Adipocyte (in vitro differentiated cells): ENCODE measurements at regions not wholly inside any gene's neighbourhood (a gene's known extent, or its start where the extent isn't known, plus 50 kb on each side); places are given as distances from the start of the nearest gene placed in this dataset.

Experiments
- DNase-seq: peaks from one replicate; pipeline ENCODE4 v3.0.0-alpha.2; 2015; ENCODE audit warnings: low read depth
- H3K27me3 ChIP-seq: replicated peaks from 2 replicates; pipeline ENCODE4 v1.7.0; 2013; ENCODE audit warnings: mild to moderate bottlenecking, low read length, moderate library complexity; ENCODE audit not compliant: control insufficient read depth, insufficient read depth
- H3K36me3 ChIP-seq: 2 replicates; pipeline ENCODE4 v1.7.0; 2013; ENCODE audit warnings: low read length, mild to moderate bottlenecking, moderate library complexity; ENCODE audit not compliant: control insufficient read depth, insufficient read depth, severe bottlenecking
- H3K4me1 ChIP-seq: 2 replicates; pipeline ENCODE4 v1.7.0; 2013; ENCODE audit warnings: mild to moderate bottlenecking, low read length, moderate library complexity; ENCODE audit not compliant: control insufficient read depth, insufficient read depth
- H3K4me3 ChIP-seq: 2 replicates; pipeline ENCODE4 v1.7.0; 2013; ENCODE audit warnings: mild to moderate bottlenecking, low read length, moderate library complexity
- H3K9ac ChIP-seq: 2 replicates; pipeline ENCODE4 v1.7.0; 2013; ENCODE audit warnings: mild to moderate bottlenecking, low read length, moderate library complexity
- H3K9me3 ChIP-seq: 2 replicates; pipeline ENCODE4 v1.7.0; 2013; ENCODE audit warnings: mild to moderate bottlenecking, low read length, moderate library complexity; ENCODE audit not compliant: control insufficient read depth

GRCh38 chr2:136219963-136220362, 102.0 kb upstream of the CXCR4 start:
- no peak overlapping the region for H3K9ac ChIP-seq
- no peaks in the 10 kb centered on the region for H3K9me3 ChIP-seq
- peaks cover 6% of the 10 kb centered on the region for H3K4me1 ChIP-seq
- H3K36me3 ChIP-seq: no peaks in the 10 kb centered on the region
- peaks cover 15% of the 10 kb centered on the region for H3K27me3 ChIP-seq
- no peak overlapping the region for H3K4me3 ChIP-seq
- DNase-seq: no peak

- Histone ChIP-seq H3K4me1 (peaks cover 6% of the 10 kb centered on the region), H3K27me3 (peaks cover 15% of the 10 kb centered on the region), H3K4me3 (no peak overlapping the region), H3K36me3 (no peaks in the 10 kb centered on the region), H3K9me3 (no peaks in the 10 kb centered on the region), H3K9ac (no peak overlapping the region)
- DNase-seq: no peak
Observed at GRCh38 chr2:136219341-136219740, 101.4 kb upstream of the CXCR4 start.

GRCh38 chr2:136217996-136218395, 100.0 kb upstream of the CXCR4 start:
- Histone ChIP-seq H3K9ac (no peak overlapping the region), H3K4me3 (no peak overlapping the region), H3K36me3 (no peaks in the 10 kb centered on the region), H3K4me1 (peaks cover 6% of the 10 kb centered on the region), H3K9me3 (no peaks in the 10 kb centered on the region), H3K27me3 (peaks cover 15% of the 10 kb centered on the region)
- no peak for DNase-seq

- DNase-seq: no peak
- H3K36me3 ChIP-seq: no peaks in the 10 kb centered on the region
- H3K9me3 ChIP-seq: no peaks in the 10 kb centered on the region
- H3K4me3 ChIP-seq: no peak overlapping the region
- peaks cover 6% of the 10 kb centered on the region for H3K4me1 ChIP-seq
- H3K9ac ChIP-seq: no peak overlapping the region
- H3K27me3 ChIP-seq: peaks cover 15% of the 10 kb centered on the region
Observed at GRCh38 chr2:136215908-136216472, 98.0 kb upstream of the CXCR4 start.

- Histone ChIP-seq H3K9ac (no peak overlapping the region), H3K27me3 (peaks cover 15% of the 10 kb centered on the region), H3K36me3 (no peaks in the 10 kb centered on the region), H3K4me3 (no peak overlapping the region), H3K4me1 (peaks cover 6% of the 10 kb centered on the region), H3K9me3 (peaks cover 2% of the 10 kb centered on the region)
- no peak for DNase-seq
Observed at GRCh38 chr2:136215449-136215848, 97.5 kb upstream of the CXCR4 start.

GRCh38 chr2:136214307-136215200, 96.6 kb upstream of the CXCR4 start:
- no peak overlapping the region for H3K4me3 ChIP-seq
- no peak for DNase-seq
- no peaks in the 10 kb centered on the region for H3K36me3 ChIP-seq
- H3K9me3 ChIP-seq: peaks cover 10% of the 10 kb centered on the region
- no peak overlapping the region for H3K9ac ChIP-seq
- no peaks in the 10 kb centered on the region for H3K4me1 ChIP-seq
- H3K27me3 ChIP-seq: peaks cover 15% of the 10 kb centered on the region

- no peak for DNase-seq
- H3K36me3 ChIP-seq: no peaks in the 10 kb centered on the region
- H3K4me1 ChIP-seq: no peaks in the 10 kb centered on the region
- no peak overlapping the region for H3K9ac ChIP-seq
- H3K9me3 ChIP-seq: peaks cover 10% of the 10 kb centered on the region
- no peak overlapping the region for H3K4me3 ChIP-seq
- H3K27me3 ChIP-seq: peaks cover 18% of the 10 kb centered on the region
Observed at GRCh38 chr2:136213836-136214235, 95.9 kb upstream of the CXCR4 start.

GRCh38 chr2:136212426-136213378, 94.8 kb upstream of the CXCR4 start:
- no peak overlapping the region for H3K4me3 ChIP-seq
- no peaks in the 10 kb centered on the region for H3K36me3 ChIP-seq
- peaks cover 21% of the 10 kb centered on the region for H3K27me3 ChIP-seq
- H3K9ac ChIP-seq: no peak overlapping the region
- no peaks in the 10 kb centered on the region for H3K4me1 ChIP-seq
- peaks cover 10% of the 10 kb centered on the region for H3K9me3 ChIP-seq
- no peak for DNase-seq

- no peak for DNase-seq
- H3K4me3 ChIP-seq: no peak overlapping the region
- H3K4me1 ChIP-seq: no peaks in the 10 kb centered on the region
- H3K36me3 ChIP-seq: no peaks in the 10 kb centered on the region
- no peak overlapping the region for H3K9ac ChIP-seq
- peaks cover 29% of the 10 kb centered on the region for H3K27me3 ChIP-seq
- H3K9me3 ChIP-seq: peaks cover 10% of the 10 kb centered on the region
Observed at GRCh38 chr2:136211701-136212100, 93.8 kb upstream of the CXCR4 start.

GRCh38 chr2:136210822-136211221, 92.9 kb upstream of the CXCR4 start:
- H3K36me3 ChIP-seq: no peaks in the 10 kb centered on the region
- H3K4me3 ChIP-seq: no peak overlapping the region
- H3K9me3 ChIP-seq: peaks cover 10% of the 10 kb centered on the region
- no peaks in the 10 kb centered on the region for H3K4me1 ChIP-seq
- no peak overlapping the region for H3K9ac ChIP-seq
- DNase-seq: no peak
- peaks cover 23% of the 10 kb centered on the region for H3K27me3 ChIP-seq

GRCh38 chr2:136210455-136210805, 92.5 kb upstream of the CXCR4 start:
- DNase-seq: no peak
- H3K27me3 ChIP-seq: peaks cover 22% of the 10 kb centered on the region
- peaks cover 10% of the 10 kb centered on the region for H3K9me3 ChIP-seq
- no peaks in the 10 kb centered on the region for H3K4me1 ChIP-seq
- no peak overlapping the region for H3K9ac ChIP-seq
- H3K36me3 ChIP-seq: no peaks in the 10 kb centered on the region
- no peak overlapping the region for H3K4me3 ChIP-seq
